GM18508 (cell line): ENCODE measurements at regions not wholly inside any gene's neighbourhood (a gene's known extent, or its start where the extent isn't known, plus 50 kb on each side); places are given as distances from the start of the nearest gene placed in this dataset.

Experiments
- ATAC-seq: cut with Tn5 transposase; IDR thresholded peaks from one replicate; pipeline ENCODE4 v1.9.1; 2021; ENCODE audit warnings: moderate number of reproducible peaks; ENCODE audit not compliant: insufficient read depth, unreplicated experiment

GRCh38 chr14:61940666-61941420, 178.6 kb downstream of the SNAPC1 start:
- ATAC-seq: no peak

DNA sequence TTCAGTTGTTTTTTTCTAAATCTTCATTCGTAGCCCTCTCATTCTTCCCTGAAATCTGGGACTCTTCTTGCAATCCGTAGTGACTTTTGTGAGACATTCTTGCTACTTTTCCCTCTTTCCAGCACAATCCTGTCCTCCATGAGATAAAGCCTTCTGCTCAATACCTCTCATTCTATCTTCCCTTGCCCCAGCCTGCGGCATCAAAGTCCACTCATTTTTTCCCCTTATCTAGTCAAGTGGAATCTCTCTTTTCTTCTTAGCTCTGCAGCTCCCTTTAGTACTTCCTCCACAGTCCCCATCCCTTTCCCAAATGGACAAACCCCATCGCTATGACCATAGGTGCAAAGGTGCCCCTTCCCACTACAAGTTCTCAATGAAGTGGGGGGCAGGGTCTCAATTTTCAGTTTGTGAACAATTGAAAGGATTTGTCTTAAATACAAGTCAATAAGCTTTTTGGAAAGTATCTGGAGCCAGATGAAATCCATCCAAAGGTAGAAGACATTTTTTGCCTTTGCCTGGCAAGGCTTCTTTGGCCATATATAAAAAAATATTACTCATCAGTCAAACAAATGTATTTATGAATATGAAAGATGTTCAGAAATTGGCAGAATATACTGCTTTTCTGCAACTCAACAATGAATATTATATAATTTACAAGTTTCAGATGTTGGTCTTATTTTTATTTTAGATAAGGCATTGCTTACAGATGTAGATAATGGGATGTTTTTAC, 179.4 kb downstream of the SNAPC1 start:
- ATAC-seq: no peak

DNA sequence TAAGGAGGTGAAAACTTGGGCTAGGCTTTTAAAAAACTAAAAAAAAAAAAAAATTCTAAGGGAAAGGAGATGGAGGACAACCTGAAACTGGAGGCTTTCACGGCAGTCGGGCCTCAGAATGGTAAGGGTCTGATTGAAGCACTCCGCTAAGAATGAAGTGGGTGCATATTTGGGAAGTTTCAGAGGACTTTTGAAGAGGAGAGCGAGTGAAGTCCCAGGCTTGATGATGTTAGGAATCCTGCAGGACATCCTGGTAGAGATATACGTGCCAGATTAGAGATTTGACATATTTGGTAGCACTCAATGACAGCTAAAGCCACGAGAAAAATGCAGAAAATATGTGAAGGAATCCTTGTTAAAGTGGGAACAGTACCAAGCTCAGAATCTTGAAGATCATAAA, 186.2 kb downstream of the SNAPC1 start:
- no peak for ATAC-seq

DNA sequence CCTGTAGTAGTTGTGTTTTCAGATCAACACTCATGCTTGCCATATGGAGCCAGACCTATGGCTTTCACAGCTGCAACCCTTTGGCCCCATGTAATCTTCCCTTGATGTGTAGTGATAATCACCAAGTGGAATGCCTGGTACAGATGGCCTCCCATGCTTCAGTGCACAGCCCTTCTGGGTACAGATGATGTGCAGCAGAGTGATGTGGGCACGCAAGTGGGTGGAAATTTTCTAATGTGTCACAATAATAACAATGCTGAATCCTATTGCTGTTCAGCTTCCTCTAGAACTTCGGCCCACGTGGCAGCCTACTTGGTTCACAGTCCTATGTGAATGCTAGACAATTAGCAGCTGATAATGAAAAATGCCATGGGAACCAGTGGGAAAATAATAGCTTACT, 188.1 kb downstream of the SNAPC1 start:
- no peak for ATAC-seq

DNA sequence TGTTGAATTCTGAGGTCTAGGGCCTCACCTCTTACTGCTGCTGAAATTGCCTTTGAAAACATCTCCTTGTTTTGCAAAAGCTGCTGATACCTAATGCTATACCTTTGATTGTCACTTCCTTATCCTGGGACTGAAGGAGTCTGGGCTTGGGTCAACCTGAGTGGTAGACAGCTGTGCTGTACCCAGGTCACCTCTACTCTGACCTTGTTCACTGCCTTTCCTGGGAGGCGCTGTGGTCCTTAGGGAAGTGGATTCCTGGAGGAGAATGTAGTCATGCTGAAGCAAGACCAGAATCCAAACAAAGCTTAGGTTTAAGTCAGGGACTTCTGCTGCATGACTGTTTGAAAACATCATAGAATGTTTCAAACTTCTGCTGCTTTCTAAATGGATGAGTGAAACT, 191.4 kb downstream of the SNAPC1 start:
- ATAC-seq: no peak

DNA sequence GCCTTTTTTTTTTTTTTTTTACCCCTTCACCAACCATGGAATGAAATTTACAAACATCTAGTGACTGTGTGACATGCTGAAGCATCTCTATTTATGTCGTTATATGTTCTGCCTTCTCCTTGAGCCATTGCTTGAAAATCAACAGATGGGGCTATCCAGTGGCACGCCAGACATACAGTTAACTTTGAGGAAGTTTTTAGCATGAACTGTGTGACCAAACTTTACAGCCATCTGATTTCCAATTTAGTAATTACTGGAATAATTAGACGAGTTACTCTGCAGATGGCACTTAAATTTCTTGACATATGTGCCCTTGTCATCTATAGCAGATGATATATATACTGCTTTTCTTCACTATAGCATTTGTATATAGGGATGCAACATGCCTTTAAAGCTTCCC, 192.1 kb downstream of the SNAPC1 start:
- ATAC-seq: no peak

DNA sequence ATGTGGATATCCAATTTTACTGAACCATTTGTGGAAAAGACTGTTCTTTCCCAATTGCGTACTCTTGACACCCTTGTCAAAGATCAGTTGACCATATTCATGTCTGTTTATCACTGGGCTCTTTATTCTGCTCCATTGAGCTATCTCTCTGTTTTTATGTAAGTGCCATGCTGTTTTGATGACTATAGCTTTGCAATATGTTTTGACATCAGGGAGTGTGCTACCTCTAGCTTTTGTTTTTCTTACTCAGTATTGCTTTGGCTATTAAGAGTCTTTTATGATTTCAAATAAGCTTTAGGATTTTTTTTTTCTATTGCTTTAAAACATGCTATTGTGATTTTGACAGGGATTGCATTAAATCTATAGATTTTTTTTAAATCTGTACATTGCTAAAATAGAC, 194.3 kb downstream of the SNAPC1 start:
- no peak for ATAC-seq

- ATAC-seq: no peak
These were observed 197.1 kb downstream of the SNAPC1 start for GRCh38 chr14:61959348-61959747.

DNA sequence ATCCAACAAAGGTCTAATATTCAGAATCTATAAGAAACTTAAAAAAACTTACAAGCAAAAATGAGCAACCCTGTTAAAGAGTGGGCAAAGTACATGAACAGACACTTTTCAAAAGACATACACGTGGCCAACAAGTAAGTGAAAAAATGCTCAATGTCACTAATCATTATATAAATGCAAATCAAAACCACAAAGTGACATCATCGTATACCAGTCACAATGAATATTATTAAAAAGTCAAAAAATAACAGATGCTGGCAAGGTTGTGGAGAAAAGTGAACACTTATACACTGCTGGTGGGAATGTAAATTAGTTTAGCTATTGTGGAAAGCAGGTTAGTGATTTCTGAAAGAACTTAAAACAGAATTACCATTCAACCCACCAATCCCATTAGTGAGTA, 199.1 kb downstream of the SNAPC1 start:
- no peak for ATAC-seq

- ATAC-seq: no peak
These were observed 201.7 kb downstream of the SNAPC1 start for GRCh38 chr14:61963926-61964325.

GRCh38 chr14:61965030-61965745, 203.0 kb downstream of the SNAPC1 start:
- no peak for ATAC-seq

GRCh38 chr14:61968207-61968606, 206.0 kb downstream of the SNAPC1 start:
- ATAC-seq: no peak

DNA sequence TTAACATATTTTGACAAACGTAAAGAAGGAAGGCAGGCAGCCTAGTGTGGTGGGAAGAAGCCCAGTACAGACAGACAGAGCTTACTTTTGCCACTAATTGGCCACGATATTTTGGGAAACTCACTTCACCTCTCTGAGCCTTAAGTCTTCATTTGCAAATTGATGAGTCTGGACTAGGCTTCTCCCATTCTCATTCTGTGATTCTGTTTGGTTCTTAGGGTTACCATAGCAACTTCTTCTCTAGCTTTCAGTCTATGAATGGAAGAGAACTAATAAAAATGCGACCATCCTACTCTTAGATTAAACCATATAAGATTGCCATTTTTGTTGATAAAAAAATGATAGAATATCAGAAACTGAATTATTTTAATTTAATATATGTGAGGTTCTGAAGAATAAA, 210.5 kb downstream of the SNAPC1 start:
- ATAC-seq: no peak

DNA sequence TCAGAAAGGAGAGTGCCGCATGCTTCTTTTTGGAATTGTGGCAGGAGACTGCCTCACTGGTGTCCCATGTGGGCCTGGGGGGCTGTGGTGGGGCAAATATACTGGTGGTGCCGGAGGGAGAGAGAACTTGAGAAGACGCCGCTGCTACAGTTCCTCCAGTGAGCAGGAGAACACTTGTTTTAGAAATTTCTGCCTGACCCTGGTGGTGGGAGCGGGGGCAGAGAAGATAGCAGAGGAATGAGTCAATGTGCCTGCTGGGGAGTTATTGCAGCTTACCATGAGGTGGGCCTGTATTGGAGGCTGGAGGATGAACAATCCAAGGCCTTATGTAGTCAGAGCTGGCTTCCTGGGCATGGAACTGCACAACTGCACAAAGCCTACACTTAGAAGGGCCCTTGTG, 211.8 kb downstream of the SNAPC1 start:
- no peak for ATAC-seq

DNA sequence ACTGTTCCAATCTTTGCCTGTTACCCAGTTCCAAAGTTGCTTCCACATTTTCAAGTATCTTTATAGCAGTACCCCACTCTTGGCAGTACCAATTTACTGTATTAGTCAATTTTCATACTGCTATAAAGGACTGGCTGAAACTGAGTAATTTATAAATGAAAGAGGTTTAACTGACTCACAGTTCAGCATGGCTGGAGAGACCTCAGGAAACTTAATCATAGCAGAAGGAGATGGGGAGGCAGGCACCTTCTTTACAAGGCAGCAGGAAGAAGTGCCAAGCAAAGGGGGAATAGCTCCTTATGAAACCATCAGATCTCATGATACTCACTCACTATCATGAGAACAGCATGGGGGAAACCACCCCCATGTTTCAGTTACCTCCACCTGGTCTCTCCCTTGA, 215.0 kb downstream of the SNAPC1 start:
- no peak for ATAC-seq

- no peak for ATAC-seq
These were observed 226.0 kb downstream of the SNAPC1 start for GRCh38 chr14:61988240-61988639.

- ATAC-seq: no peak
These were observed 229.9 kb downstream of the SNAPC1 start for GRCh38 chr14:61992139-61992538.

DNA sequence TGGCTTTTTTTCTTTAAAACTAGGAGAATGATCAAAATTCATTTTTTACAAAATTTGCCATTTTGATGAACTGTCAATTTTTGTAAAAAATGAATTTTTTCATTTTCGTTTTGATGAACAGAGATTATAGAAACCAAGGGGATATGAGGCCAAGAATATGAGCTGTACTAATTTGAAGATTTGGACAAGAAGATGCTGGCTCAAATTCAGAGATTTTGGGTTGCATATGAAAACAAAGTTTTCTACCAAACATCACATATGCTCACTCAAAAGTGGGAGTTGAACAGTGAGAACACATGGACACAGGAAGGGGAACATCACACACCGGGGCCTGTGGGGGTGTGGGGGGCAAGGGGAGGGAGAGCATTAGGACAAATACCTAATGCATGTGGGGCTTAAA, 230.7 kb downstream of the SNAPC1 start:
- no peak for ATAC-seq

- ATAC-seq: no peak
These were observed 232.4 kb downstream of the SNAPC1 start for GRCh38 chr14:61994589-61994988.

GRCh38 chr14:61996753-61997152, 234.5 kb downstream of the SNAPC1 start:
- no peak for ATAC-seq

GRCh38 chr14:61997161-61997560, 234.9 kb downstream of the SNAPC1 start:
- ATAC-seq: no peak
